Hepatic stellate cell (primary cell): ENCODE measurements at regions not wholly inside any gene's neighbourhood (a gene's known extent, or its start where the extent isn't known, plus 50 kb on each side); places are given as distances from the start of the nearest gene placed in this dataset.
"Not testable (repeated sequence)": the region's sequence is repeated elsewhere in the genome, so short reads cannot be mapped to it uniquely, and the experiment has no call there.

Experiments used
- DNase-seq: peaks from one replicate; pipeline ENCODE4 v3.0.0; 2011; ENCODE audit warnings: low spot score

- DNase-seq: no peak
Observed at GRCh38 chr17:63262751-63263476, 183.2 kb downstream of the CYB561 start.

- DNase-seq: no peak
Observed at GRCh38 chr17:63265526-63265925, 180.6 kb downstream of the CYB561 start.

- DNase-seq: no peak
Observed at GRCh38 chr17:63267846-63268245, 178.3 kb downstream of the CYB561 start.

- no peak for DNase-seq
Observed at GRCh38 chr17:63268827-63269226, 177.3 kb downstream of the CYB561 start.

GRCh38 chr17:63270610-63271009, 175.5 kb downstream of the CYB561 start:
- DNase-seq: no peak

GRCh38 chr17:63274146-63274545, 172.0 kb downstream of the CYB561 start:
- DNase-seq: no peak

GRCh38 chr17:63275318-63275970, 170.7 kb downstream of the CYB561 start:
- DNase-seq: peak; percentile 49

- DNase-seq: no peak
Observed at GRCh38 chr17:63275971-63276745, 169.9 kb downstream of the CYB561 start.

- no peak for DNase-seq
Observed at GRCh38 chr17:63276821-63277220, 169.3 kb downstream of the CYB561 start.

- no peak for DNase-seq
Observed at GRCh38 chr17:63277629-63278028, 168.5 kb downstream of the CYB561 start.

GRCh38 chr17:63278728-63279442, 167.2 kb downstream of the CYB561 start:
- DNase-seq: no peak

GRCh38 chr17:63279498-63280230, 166.4 kb downstream of the CYB561 start:
- no peak for DNase-seq

- no peak for DNase-seq
Observed at GRCh38 chr17:63282455-63282854, 163.7 kb downstream of the CYB561 start.

GRCh38 chr17:63285551-63285950, 160.6 kb downstream of the CYB561 start:
- DNase-seq: no peak

- DNase-seq: no peak
Observed at GRCh38 chr17:63286254-63286653, 159.9 kb downstream of the CYB561 start.

- DNase-seq: not testable (repeated sequence)
Observed at GRCh38 chr17:63287006-63287405, 159.1 kb downstream of the CYB561 start.

- DNase-seq: no peak
Observed at GRCh38 chr17:63289931-63290330, 156.2 kb downstream of the CYB561 start.

- DNase-seq: no peak
Observed at GRCh38 chr17:63290351-63290750, 155.8 kb downstream of the CYB561 start.

- DNase-seq: no peak
Observed at GRCh38 chr17:63290784-63291183, 155.3 kb downstream of the CYB561 start.

- no peak for DNase-seq
Observed at GRCh38 chr17:63291258-63291657, 154.8 kb downstream of the CYB561 start.

- no peak for DNase-seq
Observed at GRCh38 chr17:63292421-63292820, 153.7 kb downstream of the CYB561 start.
